Neural progenitor cell (in vitro differentiated cells): ENCODE measurements at regions not wholly inside any gene's neighbourhood (a gene's known extent, or its start where the extent isn't known, plus 50 kb on each side); places are given as distances from the start of the nearest gene placed in this dataset.

Source experiments
- CTCF ChIP-seq: fragments of 200-600 bp; sonication (generic); IDR thresholded peaks from 2 replicates; pipeline ENCODE4 v1.5.1; 2017; ENCODE audit warnings: antibody characterized with exemption, mild to moderate bottlenecking
- EZH2 ChIP-seq: fragments of 200-600 bp; sonication (generic); IDR thresholded peaks from 2 replicates; pipeline ENCODE4 v1.6.1; 2017; ENCODE audit warnings: antibody characterized with exemption, mild to moderate bottlenecking, moderate library complexity
- EZH2phosphoT487 ChIP-seq: fragments of 200-600 bp; sonication (generic); IDR thresholded peaks from 2 replicates; pipeline ENCODE4 v1.6.1; 2017; ENCODE audit warnings: antibody characterized with exemption

- TF ChIP-seq CTCF (no peak), EZH2 (no peak), EZH2phosphoT487 (no peak)
These were observed 502.5 kb upstream of the NECTIN3 start for GRCh38 chr3:110569073-110569472.
